Limb (tissue), 2 donors: ENCODE measurements at regions not wholly inside any gene's neighbourhood (a gene's known extent, or its start where the extent isn't known, plus 50 kb on each side); places are given as distances from the start of the nearest gene placed in this dataset.

Experiments
- DNase-seq, 2 donors: peaks; one replicate each; pipeline ENCODE4 v3.0.0-alpha.2; 2016; ENCODE audit errors: extremely low spot score in 2 of 2

DNA sequence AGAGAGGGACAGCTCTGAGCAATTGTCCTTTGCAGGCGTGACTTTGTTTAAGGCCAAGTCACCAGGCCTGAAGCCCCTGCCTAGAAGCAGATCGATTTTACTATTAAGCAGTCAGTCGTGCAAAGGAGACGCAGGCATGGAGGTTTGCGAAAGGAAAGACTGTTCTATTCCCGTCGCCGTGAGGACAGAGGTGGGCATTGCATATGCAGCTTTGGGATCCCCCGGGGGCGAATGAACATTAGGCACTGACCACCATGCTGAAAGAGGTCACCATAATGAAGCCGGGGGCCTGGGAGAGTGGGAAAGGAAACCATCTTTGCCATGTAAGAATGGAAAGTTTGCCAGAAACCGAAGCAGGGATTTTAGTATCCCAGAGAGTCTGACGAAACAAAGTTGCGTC lies 231.6 kb downstream of the BCL11A start:
- DNase-seq = no peak

DNA sequence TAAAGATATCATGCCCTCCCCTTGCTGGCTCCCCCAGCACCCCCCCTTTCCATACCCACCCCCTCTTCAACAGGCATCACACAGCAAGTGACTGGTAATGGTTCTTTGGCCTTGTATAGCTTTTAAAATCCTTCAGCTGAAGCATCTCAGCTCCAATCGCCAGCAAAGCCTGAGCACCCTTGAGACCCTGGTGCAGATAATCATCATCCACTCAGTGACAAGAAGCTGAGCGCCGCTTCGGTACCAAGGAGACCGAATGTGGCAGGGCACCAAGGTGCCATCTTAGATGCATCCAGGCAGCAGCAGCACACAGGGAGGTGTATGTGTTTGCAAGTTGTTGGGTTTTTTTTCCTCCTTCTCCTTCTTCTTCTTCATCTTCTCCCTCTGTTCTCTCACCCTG lies 232.7 kb downstream of the BCL11A start:
- DNase-seq = no peak

GRCh38 chr2:60319031-60319547 lies 234.4 kb downstream of the BCL11A start:
- DNase-seq = no peak

GRCh38 chr2:60318544-60318943 lies 234.9 kb downstream of the BCL11A start:
- no peak for DNase-seq

- DNase-seq = no peak
These were observed 235.6 kb downstream of the BCL11A start for GRCh38 chr2:60317844-60318243.

DNA sequence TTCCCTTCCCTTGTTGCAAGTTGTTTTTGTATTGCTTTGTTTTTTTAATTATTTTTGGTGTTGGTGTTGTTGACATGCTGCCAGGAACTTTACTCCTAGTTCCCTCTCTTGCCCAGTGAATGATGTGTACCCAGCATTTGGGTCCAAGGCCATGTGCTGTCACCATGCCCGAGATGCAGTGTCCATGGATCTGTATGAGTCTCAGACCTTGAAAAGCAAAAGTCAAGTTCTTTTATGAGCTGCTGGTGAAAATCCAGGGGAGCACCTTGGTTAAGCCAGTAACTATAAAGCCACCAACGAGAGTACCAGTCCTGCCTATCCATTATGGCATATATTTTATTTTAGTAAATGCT lies 236.4 kb downstream of the BCL11A start:
- DNase-seq = no peak

DNA sequence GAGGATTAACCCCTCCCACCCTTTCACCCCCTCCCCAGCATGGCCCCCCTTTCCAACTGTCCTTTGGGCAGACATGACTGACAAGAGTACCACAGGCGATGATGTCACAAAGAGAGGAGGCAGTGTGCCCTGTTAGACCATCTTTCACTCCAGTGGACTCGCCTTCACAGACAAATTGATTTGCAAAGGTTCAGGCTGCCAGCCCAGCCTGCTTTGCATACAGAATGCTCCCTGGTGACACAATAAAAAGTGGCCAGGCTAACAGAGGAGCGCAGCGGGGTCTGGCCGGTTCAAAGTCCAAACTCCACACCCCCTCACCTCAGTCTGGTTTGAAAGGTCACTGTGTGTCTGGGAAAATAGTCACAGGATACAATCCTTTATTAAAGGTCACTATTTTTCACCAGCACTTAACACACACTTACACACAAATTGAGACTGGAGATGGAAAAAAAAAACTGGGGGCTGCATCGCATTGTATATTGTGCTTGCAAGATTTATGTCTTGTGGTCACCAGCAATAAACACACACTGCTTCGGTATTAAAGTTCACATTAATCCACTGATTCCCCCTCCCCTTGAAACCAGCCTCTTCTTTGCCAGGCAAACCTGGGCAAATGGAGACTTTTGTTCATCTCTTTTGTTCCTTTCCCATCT lies 236.9 kb downstream of the BCL11A start:
- no peak for DNase-seq

DNA sequence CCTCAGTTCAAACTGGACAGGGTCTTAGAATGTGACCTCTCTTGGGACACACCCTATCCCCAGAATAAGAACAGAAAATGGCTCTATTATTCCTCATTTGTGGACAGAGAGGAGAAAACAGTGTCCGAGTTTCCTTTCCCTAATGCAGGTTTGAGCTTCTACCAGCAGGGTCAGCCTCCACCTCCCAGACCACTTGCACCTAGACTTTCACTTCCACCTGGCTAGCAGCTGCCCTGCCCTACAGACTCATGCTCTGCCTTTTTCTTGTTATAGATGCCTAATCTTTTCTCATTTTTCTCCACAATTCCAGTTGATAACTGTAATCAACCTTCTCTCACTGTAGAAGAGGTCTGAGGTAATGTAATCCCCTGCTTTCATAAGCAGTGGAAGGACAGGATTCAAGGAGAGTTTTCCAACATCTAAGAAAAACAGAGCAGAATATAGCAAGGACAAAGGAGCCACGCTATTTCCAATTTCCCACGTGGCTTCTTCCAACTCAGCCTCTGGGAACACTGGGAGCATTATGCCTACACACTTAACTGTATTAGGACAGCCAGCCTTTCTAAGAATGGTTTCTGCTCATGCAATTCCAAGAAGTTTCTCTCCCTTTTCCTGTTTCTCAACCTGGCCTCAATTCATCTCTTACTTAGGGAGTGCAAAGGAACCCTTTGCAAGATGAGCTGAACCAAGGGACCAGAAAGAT lies 239.8 kb downstream of the BCL11A start:
- no peak for DNase-seq

DNA sequence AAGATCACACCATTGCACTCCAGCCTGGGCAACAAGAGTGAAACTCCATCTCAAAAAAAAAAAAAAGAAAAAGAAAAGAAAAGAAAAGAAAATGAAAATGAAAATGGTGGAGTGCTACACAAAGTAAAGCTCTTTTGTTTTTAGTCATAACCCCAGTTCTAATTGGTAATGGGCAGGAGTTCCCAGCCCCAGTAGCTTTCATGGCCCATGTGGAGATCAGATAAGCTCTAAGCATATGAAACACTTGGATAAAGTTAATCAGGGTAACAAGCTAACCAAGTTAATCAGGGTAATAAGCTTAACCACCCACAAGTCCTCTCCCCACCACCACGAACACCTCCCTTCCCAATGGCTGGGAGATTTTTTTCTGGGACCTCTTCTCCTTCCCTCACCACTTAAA lies 240.8 kb downstream of the BCL11A start:
- no peak for DNase-seq

DNA sequence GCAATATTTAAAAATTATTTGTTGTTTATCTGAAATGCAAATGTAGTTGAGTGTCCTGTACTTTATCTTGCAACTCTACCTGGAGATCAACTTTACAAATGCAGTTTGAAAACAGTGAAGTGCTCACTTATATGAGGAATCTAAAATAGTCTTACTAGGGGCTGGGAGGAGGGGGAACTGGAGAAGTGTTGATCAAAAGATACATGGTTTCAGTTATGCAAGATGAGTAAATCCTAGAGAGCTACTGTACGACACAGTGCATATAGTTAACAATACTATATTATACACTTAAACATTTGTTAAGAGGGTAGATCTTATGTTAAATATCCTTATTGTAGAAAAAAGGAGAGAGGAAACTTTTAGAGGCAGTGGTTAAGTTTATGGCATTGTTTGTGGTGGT lies 241.9 kb downstream of the BCL11A start:
- DNase-seq = no peak

GRCh38 chr2:60309941-60310660 lies 243.4 kb downstream of the BCL11A start:
- no peak for DNase-seq

- no peak for DNase-seq
These were observed 244.1 kb downstream of the BCL11A start for GRCh38 chr2:60309336-60309735.

GRCh38 chr2:60306267-60306861 lies 247.1 kb downstream of the BCL11A start:
- peak; percentile 32 to 64 for DNase-seq

DNA sequence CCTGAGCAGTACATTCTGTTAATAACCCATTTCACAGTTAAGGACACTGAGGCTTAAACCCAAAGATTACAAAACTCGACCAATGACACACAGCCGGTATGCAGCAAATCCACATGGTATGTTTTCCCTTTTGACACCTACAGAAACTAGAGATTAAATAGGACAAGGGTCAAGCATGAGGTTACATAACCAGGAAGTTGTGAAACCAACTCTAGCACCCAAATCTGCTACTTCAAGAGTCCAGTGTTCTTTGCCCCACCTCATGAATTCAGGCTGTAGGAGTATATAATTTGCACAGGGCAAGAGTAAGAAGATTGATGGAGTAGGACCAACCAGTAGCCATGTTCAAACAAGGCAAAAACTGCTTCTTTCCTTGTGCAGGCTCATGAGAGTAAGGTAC lies 249.8 kb downstream of the BCL11A start:
- DNase-seq = no peak

DNA sequence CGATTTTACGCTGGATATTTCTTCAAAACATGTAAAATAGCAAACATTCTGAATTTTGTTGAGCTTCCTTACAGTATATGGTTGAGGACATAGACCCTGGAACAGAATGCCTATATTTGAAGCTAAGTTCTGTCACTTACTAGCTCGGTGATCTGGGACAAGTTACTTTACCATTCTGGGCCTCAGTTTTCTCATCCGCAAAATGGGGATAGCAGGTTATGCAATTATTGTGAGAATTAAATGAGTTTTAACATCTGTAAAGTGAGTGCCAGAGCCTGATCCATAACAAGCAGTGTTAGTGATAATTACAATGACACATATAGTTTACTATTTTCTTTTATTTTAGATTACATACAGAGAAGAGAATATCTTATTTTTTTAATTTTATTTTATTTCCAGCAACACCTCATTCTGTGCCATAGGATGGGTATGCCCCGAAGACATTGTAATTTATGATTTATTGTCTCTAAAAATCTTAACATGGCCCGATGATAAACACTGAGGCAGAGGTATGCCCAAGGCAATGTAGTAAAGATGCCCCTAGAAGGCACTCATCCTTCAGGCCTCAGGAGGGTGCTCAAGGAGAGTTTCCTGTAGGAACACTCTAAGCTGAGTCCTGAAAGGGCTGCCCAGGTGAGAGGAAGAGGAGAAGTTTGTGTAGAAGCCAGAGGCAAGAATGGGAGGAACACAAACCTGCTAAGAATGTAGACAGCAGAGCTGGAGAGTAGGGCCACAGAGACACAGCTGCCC lies 250.9 kb downstream of the BCL11A start:
- no peak for DNase-seq

GRCh38 chr2:60301726-60302125 lies 251.7 kb downstream of the BCL11A start:
- no peak for DNase-seq

DNA sequence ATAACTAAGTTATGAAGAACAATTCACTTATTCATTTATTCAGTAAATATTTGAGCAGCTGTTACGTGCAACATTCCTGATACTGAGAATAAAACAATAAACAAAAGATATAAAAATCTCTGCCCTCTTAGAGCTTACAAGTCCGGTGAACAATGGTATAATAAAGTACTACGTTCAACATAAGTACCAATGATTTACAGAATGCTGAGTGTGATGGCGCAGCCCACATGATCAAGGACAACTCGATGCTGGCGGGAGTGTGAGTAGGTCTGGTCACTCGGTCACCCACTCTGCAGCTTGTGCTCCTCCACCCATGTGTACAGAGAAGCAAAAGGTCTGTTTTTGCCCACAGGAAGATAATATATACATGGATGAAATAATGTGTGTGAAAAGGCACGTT lies 254.3 kb downstream of the BCL11A start:
- no peak for DNase-seq

DNA sequence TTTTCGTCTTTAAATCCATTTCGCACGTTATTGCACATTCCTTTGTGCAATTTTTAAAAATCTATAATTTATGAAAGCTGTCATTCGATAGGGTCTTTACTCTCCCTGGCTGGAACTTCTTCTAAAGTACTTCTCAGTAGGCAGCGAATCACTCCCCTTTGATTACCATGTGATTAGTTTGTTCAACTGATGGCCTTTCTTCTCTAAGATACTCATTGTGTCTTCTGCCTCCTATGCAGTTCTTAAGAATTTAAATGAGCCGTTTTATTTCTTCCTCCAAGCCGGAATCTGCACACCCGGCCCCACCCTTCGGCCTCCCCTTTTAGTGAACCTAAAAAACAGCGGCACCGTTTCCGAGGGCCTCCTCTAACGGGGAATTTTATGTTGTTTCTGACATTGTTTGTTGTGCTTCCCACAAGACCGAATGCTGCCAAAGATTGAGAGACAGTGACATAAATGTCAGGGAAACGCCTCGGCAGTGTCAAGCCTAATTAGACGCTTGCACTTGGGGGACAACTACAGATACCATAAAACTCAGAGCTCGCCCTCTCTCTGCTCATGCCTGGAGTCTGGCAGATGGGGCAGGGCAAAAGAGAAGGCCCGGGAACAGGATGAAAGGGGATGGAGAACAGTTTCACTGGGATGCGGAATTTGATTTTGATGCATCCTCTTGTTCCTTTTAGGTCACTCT lies 255.3 kb downstream of the BCL11A start:
- DNase-seq = no peak

DNA sequence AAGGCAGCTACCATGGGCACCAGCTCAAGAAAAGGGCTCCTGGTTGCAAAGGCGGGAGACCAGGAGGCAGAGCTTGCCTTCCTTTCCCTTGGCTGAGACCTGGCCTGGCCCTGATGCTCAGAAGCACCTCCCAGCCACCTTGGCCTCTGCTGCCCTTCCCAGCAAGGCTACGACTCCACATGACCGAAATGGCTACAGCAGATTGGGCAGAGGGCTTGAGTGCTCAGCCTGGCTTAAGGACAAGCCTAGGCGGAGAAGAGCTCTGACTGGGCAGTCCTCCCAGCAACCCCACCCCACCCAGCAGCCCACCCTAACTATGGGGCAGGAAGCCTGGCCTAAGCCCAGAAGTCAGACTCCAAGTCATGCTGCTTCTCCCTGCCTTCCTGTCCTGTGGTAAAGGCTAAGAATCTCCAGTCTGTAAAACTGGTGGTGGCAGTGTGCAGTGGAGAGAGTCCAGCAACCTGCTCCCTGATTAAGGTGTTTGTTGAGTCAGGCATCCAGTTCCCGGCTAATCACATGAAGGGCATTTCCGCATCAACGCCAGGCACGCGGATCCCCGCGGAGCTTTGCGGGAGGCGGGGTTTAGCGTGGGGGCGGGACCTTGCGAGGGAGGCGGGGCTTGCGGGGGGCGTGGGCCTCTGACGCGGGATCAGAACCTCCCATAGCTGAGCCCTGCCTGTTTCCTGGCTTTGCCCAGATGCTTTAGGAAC lies 256.0 kb downstream of the BCL11A start:
- DNase-seq = peak in 1 of 2 donors; percentile 76
